Suprapubic skin (tissue), 4 donors: ENCODE measurements at regions not wholly inside any gene's neighbourhood (a gene's known extent, or its start where the extent isn't known, plus 50 kb on each side); places are given as distances from the start of the nearest gene placed in this dataset.

Experiments used
- CTCF ChIP-seq, 2 donors: fragments of 200-600 bp in 1 of 2; fragments of 450-650 bp in 1 of 2; sonication (generic) in 1 of 2; IDR thresholded peaks; one replicate each; pipeline ENCODE4 v1.5.1; 2016 to 2019; ENCODE audit warnings: antibody characterized with exemption in 2 of 2, mild to moderate bottlenecking in 1 of 2, moderate library complexity in 1 of 2
- EP300 ChIP-seq: sonication (generic); formaldehyde crosslinking; IDR thresholded peaks from one replicate; pipeline ENCODE4 v1.6.1; 2017; ENCODE audit warnings: antibody characterized with exemption
- POLR2A ChIP-seq, 2 donors: fragments of 450-650 bp; IDR thresholded peaks; one replicate each; pipeline ENCODE4 v1.6.1; 2017; ENCODE audit warnings: antibody characterized with exemption in 2 of 2, mild to moderate bottlenecking in 2 of 2, moderate library complexity in 2 of 2
- POLR2AphosphoS5 ChIP-seq, 3 donors: sonication (generic); formaldehyde crosslinking; IDR thresholded peaks; one replicate each; pipeline ENCODE4 v1.6.1; 2017; ENCODE audit warnings: antibody characterized with exemption in 3 of 3

GRCh38 chr6:129955584-129955983 lies 62.8 kb upstream of the L3MBTL3 start:
- TF ChIP-seq EP300 (no peak), POLR2AphosphoS5 (IDR thresholded peaks at IDR 0.05) (no peak), CTCF (IDR thresholded peaks at IDR 0.05) (no peak), POLR2A (IDR thresholded peaks at IDR 0.05) (no peak)
